ENCODE measurements at regions not wholly inside any gene's neighbourhood (a gene's known extent, or its start where the extent isn't known, plus 50 kb on each side); places are given as distances from the start of the nearest gene placed in this dataset.

DNA sequence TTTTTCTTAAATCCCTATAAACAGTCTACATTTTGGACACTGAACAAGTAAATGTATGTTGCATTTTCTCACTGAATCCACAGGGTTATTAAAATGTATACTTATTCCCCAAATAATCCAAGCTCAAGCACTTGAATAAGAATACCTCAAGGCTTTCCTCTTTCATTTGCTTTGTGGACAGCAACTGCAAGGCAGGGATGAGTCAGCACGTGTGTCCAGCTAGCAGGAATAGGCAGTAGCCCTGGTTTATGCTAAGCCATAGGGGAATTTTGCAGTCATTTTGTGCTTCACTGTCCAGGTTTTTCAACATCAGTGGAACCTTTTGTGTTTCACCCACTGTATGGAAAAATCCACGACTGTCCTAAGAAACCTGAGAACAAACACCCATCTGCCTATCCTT, 96.7 kb upstream of the KCNMB2 start:
- intact Hi-C loops (cut with micrococcal nuclease; ENCODE audit: unreplicated experiment) = loop anchor here (5.0 kb wide), 1 partner anchor 878 kb away; no protein-coding TSS in a partner anchor
- TF ChIP-seq CTCF (conservative IDR thresholded peaks at IDR 0.05; ENCODE audit: low read depth, low read length) (no peak), EZH2 (IDR thresholded peaks at IDR 0.05; ENCODE audit: borderline replicate concordance, low read depth, low read length, poor library complexity, severe bottlenecking) (no peak)
- Histone ChIP-seq H3K36me3 (ENCODE audit: insufficient read depth, low read length, poor library complexity, severe bottlenecking) (no peaks in the 10 kb centered on the region), H3K9me3 (ENCODE audit: low read depth, low read length, poor library complexity, severe bottlenecking) (no peaks in the 10 kb centered on the region), H3K4me3 (ENCODE audit: low read depth, low read length, poor library complexity, severe bottlenecking) (no peak overlapping the region), H3K4me1 (ENCODE audit: insufficient read depth, low read length, poor library complexity, severe bottlenecking) (peaks cover 16% of the 10 kb centered on the region), H3K27ac (ENCODE audit: low read depth, low read length, poor library complexity, severe bottlenecking) (no peak overlapping the region), H3K27me3 (replicated peaks; ENCODE audit: insufficient read depth, low read depth, low read length, poor library complexity) (no peaks in the 10 kb centered on the region)
- no peak for DNase-seq (ENCODE audit: low spot score)
- CTCF ChIA-PET = interaction anchor here (1.1 kb wide), 1 partner anchor 528 kb away, joined by 4 read pairs; no protein-coding TSS in a partner anchor
- POLR2A ChIA-PET (ENCODE audit: low non-redundant PET) = no interaction called here
- BruUV-seq (replicated peaks) = no TSS peak

DNA sequence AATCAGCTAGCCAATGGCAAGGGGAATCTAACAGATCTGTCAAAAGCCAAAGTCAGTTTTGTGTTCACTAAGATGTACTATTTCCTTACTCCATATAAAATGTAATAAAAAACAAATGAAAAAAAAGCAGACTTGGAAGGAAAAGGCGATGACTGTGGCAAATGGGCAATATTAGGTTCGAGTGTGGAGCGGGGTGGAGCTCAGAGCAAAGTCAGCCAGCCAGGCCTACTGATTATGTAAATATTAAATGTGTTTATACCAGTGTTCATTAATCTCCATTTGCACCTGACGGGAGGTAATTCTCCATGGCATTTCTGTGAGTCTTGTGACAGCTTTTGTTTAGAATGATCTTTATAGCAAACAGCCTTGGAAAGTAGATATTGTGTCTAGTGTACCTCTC, 96.2 kb upstream of the KCNMB2 start:
- TF ChIP-seq EZH2 (IDR thresholded peaks at IDR 0.05; ENCODE audit: borderline replicate concordance, low read depth, low read length, poor library complexity, severe bottlenecking) = no peak
- no peak for TF ChIP-seq CTCF (conservative IDR thresholded peaks at IDR 0.05; ENCODE audit: low read depth, low read length)
- no peak for DNase-seq (ENCODE audit: low spot score)
- ChIA-PET POLR2A (ENCODE audit: low non-redundant PET) (no interaction called here), CTCF (interaction anchor here (1.1 kb wide), 1 partner anchor 527 kb away, joined by 4 read pairs; no protein-coding TSS in a partner anchor)
- peaks cover 13% of the 10 kb centered on the region for H3K4me1 ChIP-seq (ENCODE audit: insufficient read depth, low read length, poor library complexity, severe bottlenecking)
- H3K36me3 ChIP-seq (ENCODE audit: insufficient read depth, low read length, poor library complexity, severe bottlenecking) = no peaks in the 10 kb centered on the region
- no peak overlapping the region for H3K4me3 ChIP-seq (ENCODE audit: low read depth, low read length, poor library complexity, severe bottlenecking)
- intact Hi-C loops (cut with micrococcal nuclease; ENCODE audit: unreplicated experiment) = loop anchor here (5.0 kb wide), 1 partner anchor 507 kb away; no protein-coding TSS in a partner anchor
- BruUV-seq (replicated peaks) = no TSS peak
- H3K9me3 ChIP-seq (ENCODE audit: low read depth, low read length, poor library complexity, severe bottlenecking) = no peaks in the 10 kb centered on the region
- no peaks in the 10 kb centered on the region for H3K27me3 ChIP-seq (replicated peaks; ENCODE audit: insufficient read depth, low read depth, low read length, poor library complexity)
- H3K27ac ChIP-seq (ENCODE audit: low read depth, low read length, poor library complexity, severe bottlenecking) = no peak overlapping the region

GRCh38 chr3:178443634-178444033, 92.6 kb upstream of the KCNMB2 start:
- ChIA-PET CTCF (interaction anchor here (1.1 kb wide), 1 partner anchor 523 kb away, joined by 4 read pairs; no protein-coding TSS in a partner anchor), POLR2A (ENCODE audit: low non-redundant PET) (no interaction called here)
- intact Hi-C loops (cut with micrococcal nuclease; ENCODE audit: unreplicated experiment) = loop anchor here (5.0 kb wide), 1 partner anchor 504 kb away; no protein-coding TSS in a partner anchor
- Histone ChIP-seq H3K4me3 (ENCODE audit: low read depth, low read length, poor library complexity, severe bottlenecking) (no peak overlapping the region), H3K27ac (ENCODE audit: low read depth, low read length, poor library complexity, severe bottlenecking) (no peak overlapping the region), H3K9me3 (ENCODE audit: low read depth, low read length, poor library complexity, severe bottlenecking) (no peaks in the 10 kb centered on the region), H3K36me3 (ENCODE audit: insufficient read depth, low read length, poor library complexity, severe bottlenecking) (no peaks in the 10 kb centered on the region), H3K27me3 (replicated peaks; ENCODE audit: insufficient read depth, low read depth, low read length, poor library complexity) (no peaks in the 10 kb centered on the region), H3K4me1 (ENCODE audit: insufficient read depth, low read length, poor library complexity, severe bottlenecking) (no peaks in the 10 kb centered on the region)
- TF ChIP-seq EZH2 (IDR thresholded peaks at IDR 0.05; ENCODE audit: borderline replicate concordance, low read depth, low read length, poor library complexity, severe bottlenecking) = no peak
- peak; percentile 29; the same call in 1 of the 2 replicates for TF ChIP-seq CTCF (conservative IDR thresholded peaks at IDR 0.05; ENCODE audit: low read depth, low read length)
- no TSS peak for BruUV-seq (replicated peaks)
- peak; percentile 35 for DNase-seq (ENCODE audit: low spot score)

Data from A673 (cell line).